ENCODE measurements at regions not wholly inside any gene's neighbourhood (a gene's known extent, or its start where the extent isn't known, plus 50 kb on each side); places are given as distances from the start of the nearest gene placed in this dataset.

GRCh38 chr18:52216109-52216508 is 123.9 kb upstream of the DCC start:
- TF ChIP-seq ISL1 (CRISPR knock-in tag; IDR thresholded peaks at IDR 0.05) = no peak
- TF ChIP-seq ZC3H10 (CRISPR knock-in tag; IDR thresholded peaks at IDR 0.05) = no peak
- TF ChIP-seq ZNF8 (CRISPR knock-in tag; IDR thresholded peaks at IDR 0.05) = no peak

All from SK-N-SH treated with all-trans-retinoic acid at 6 μM for 48 hours (cell line).